Hepatocyte (in vitro differentiated cells): ENCODE measurements at regions not wholly inside any gene's neighbourhood (a gene's known extent, or its start where the extent isn't known, plus 50 kb on each side); places are given as distances from the start of the nearest gene placed in this dataset.

ENCODE experiments used
- EZH2 ChIP-seq: fragments of 200-600 bp; sonication (generic); IDR thresholded peaks from 2 replicates; pipeline ENCODE4 v1.6.1; 2016; ENCODE audit warnings: antibody characterized with exemption, mild to moderate bottlenecking, borderline replicate concordance
- EZH2phosphoT487 ChIP-seq: fragments of 200-600 bp; sonication (generic); IDR thresholded peaks from one replicate; pipeline ENCODE4 v1.6.1; 2018; ENCODE audit warnings: antibody characterized with exemption, mild to moderate bottlenecking, low read depth, moderate library complexity; ENCODE audit not compliant: unreplicated experiment, severe bottlenecking
- TF ChIP-seq, protein P1 (sequence below): fragments of 200-600 bp; sonication (generic); IDR thresholded peaks from 2 replicates; pipeline ENCODE4 v1.5.1; 2016; ENCODE audit warnings: antibody characterized with exemption, mild to moderate bottlenecking; ENCODE audit not compliant: poor library complexity

DNA sequence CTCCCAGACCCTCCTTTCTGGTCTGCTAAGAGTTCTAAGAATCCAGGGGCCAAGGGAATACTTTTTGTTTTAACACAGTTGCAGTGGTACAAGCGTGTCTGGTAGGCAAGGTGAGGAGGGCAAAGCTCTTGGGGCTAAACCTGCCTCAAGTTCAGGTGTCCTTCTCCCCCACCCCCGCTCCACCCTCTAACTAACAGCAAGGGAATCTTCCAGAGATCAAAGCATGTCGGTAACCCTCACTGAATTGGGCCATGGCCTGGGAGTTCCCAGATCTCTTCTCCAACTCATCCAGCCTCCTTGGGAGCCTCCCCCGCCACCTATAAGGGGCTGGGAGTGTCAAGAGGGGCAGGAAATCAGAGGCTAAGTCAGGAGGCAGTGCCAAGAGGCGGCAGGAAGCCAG, 55.7 kb upstream of the TAC4 start:
- TF ChIP-seq EZH2phosphoT487 (no peak), EZH2 (no peak)
- TF ChIP-seq, protein P1, sequence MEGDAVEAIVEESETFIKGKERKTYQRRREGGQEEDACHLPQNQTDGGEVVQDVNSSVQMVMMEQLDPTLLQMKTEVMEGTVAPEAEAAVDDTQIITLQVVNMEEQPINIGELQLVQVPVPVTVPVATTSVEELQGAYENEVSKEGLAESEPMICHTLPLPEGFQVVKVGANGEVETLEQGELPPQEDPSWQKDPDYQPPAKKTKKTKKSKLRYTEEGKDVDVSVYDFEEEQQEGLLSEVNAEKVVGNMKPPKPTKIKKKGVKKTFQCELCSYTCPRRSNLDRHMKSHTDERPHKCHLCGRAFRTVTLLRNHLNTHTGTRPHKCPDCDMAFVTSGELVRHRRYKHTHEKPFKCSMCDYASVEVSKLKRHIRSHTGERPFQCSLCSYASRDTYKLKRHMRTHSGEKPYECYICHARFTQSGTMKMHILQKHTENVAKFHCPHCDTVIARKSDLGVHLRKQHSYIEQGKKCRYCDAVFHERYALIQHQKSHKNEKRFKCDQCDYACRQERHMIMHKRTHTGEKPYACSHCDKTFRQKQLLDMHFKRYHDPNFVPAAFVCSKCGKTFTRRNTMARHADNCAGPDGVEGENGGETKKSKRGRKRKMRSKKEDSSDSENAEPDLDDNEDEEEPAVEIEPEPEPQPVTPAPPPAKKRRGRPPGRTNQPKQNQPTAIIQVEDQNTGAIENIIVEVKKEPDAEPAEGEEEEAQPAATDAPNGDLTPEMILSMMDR, result no peak
